Stromal cell of bone marrow (primary cell): ENCODE measurements at regions not wholly inside any gene's neighbourhood (a gene's known extent, or its start where the extent isn't known, plus 50 kb on each side); places are given as distances from the start of the nearest gene placed in this dataset.
"Not testable (repeated sequence)": the region's sequence is repeated elsewhere in the genome, so short reads cannot be mapped to it uniquely, and the experiment has no call there.

Experiments
- DNase-seq: peaks from one replicate; pipeline ENCODE4 v3.0.0-alpha.2; 2012; ENCODE audit warnings: low read depth

DNA sequence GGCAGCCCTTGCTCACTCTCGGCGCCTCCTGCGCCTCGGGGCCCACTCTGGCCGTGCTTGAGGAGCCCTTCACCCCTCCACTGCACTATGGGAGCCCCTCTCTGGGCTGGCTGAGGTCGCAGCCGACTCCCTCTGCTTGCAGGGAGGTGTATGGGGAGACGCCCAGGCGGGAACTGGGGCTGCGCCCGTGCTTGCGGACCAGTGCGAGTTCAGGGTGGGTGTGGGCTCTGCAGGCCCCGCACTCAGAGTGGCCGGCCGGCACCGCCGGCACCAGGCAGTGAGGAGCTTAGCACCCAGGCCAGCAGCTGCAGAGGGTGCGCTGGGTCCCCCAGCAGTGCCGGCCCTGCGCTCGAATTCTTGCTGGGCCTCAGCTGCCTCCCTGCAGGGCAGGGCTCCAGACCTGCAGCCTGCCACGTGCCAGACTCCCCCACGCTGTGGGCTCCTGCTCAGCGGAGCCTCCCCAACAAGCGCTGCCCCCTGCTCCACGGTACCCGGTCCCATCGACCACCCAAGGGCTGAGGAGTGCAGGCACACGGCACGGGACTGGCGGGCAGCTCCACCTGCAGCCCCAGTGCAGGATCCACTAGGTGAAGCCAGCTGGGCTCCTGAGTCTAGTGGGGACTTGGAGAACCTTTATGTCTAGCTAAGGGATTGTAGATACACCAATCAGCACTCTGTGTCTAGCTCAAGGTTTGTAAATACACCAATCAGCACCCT is 54.0 kb upstream of the WWC2 start:
- DNase-seq: not testable (repeated sequence)

DNA sequence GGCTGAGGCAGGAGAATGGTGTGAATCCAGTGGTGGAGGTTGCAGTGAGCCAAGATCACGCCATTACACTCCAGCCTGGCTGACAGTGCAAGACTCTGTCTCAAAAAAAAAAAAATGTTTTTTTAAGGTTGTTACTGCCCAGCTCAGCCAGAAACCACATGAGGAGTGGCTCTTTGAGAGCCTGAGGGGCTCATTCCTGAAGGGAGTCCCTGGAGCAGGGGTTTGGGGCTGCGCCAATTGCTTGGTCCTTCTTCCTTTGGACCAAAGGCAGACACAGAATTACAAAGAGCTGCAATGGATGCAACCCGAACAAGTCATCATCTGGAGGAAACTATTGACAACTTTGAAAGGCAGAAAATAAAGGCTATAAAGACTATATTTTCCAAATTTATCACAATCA is 60.6 kb upstream of the WWC2 start:
- no peak for DNase-seq

DNA sequence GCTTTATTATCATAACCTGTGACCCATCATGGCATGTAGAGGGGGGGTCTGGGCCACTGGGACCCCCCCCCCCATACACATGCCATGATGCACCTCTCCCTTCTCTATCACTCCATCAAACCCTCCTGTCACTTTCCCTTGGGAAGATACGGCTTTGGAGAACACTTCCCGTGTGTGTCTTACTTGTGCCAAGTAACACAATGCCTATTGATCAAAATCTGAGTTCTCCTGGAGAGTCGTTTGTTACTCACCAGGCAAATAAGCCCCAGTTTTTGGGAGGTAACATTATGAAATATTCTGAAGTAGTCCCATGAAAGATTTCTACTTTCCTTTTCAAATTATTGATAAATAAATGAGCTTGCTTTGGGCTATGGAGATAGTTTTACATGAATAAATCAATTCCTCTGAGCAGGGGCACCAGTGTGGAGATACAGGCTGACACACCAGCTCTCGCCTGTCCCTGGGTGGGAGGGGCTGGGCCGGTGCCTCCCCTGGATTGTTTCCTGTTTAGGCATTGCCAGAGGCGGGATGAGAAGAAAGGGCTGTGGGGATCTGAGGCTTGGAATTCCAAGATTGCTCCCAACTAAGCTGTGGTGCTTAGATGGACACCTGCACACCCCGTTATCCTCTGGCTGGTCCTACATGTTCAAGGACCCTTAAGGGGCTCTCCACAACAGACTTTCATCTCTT is 63.2 kb upstream of the WWC2 start:
- DNase-seq: no peak

DNA sequence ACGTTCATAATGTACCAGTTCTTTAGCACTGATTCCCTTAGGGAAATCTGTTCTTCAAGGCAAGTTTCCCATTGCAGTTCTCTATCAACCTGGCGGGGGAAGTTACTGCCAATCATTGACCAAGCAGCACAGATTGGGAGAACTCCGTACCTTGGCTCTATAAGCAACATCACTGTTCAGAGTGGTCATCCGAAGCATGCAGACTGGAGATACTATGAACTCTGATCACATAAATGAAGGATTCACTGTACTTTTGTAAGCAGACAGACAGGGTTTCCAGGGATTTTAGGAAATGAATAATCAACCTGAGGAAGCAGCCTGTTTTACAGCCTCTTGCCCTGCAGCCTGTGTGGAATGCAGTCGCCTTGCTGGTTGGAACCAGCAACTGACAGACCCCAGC is 63.8 kb upstream of the WWC2 start:
- DNase-seq: no peak

DNA sequence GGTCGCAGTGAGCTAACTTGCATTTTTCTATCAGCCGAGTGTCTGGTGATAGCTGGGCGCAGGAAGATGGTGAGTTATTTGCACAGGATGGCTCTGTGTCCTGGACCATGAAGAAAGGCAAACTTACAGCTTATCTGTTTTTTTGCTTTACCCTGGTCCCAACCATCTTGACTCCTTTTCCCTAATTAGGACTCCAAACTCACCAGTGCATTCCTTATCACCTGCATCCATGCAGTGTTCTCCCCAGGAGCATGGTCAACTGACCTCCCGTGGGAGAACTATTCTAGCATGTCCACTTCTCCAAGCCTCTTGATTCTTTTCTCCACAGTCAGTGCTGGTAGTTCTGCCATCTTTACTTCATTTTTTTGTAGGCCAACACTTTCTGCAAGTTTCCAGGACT is 68.2 kb upstream of the WWC2 start:
- no peak for DNase-seq

DNA sequence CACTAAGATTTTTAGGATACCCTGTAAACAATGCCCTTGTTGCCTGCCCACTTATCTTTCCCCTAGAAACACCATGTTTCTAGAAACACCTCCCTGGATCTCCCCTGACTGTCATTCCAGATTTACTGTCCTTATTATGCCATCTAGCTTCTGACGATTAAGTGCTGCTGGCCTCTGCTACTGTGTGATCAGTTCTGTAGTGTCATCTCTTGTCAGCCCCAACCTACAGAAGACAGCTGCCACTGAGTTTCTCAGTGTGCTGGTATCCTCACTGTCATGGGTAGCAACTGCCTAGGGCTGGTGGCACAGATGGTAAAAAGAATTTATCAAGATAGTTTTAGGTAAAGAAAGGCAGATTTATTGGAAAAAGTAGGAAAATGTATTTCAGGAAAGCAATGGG is 68.7 kb upstream of the WWC2 start:
- DNase-seq: no peak

DNA sequence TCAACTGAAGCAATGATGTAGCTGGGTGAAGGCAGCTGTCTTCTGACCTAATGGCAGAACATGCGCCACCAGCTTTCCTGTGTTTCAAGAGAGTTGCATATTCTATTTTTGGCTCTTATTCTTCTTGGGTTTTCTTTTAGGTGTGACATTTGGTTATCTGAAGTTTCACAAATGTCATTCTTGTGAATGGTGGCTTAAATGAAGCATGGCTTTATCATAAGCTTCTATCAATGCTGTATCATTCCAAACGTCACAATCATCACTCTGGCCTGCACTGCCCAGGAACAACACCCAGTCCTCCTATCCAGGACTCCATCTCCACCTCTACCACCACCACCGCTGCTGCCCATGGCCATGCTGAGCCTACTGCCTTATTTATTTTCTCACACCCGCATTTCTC is 69.7 kb upstream of the WWC2 start:
- no peak for DNase-seq

DNA sequence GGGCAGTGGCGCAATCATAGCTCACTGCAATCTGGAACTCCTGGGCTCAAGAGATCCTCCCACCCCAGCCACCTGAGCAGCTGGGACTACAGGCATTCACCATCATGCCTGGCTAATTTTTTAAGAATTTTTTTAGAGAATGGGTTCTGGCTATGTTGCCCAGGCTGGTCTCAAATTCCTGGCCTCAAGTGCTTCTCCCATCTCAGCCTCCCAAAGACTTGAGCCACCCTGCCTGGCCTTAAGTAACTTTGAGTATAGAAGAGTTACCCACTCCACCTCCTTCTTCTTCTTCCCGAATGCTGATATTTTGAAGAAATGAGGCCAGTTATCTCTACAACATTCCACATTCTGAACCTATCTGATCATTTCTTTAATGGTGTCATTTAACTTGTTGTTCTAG is 72.4 kb upstream of the WWC2 start:
- DNase-seq: no peak

DNA sequence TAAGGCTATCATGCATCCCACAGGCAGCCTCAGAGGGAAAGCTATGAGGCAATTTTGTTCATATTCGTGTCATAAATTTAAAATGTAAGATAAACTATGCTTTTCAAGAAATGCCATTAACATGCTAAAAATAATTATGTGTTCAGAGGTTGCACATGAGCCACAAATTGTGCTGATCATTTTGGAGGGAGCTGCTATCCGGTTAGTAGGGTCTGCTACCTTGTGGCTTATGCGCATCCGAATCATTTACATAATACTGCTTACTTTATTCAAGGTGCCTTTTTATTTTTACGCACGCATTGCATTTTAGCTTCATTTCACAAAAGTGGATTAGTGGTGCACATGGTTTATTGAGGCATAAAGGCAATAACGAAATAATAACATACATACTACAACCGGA is 76.4 kb upstream of the WWC2 start:
- DNase-seq: no peak

DNA sequence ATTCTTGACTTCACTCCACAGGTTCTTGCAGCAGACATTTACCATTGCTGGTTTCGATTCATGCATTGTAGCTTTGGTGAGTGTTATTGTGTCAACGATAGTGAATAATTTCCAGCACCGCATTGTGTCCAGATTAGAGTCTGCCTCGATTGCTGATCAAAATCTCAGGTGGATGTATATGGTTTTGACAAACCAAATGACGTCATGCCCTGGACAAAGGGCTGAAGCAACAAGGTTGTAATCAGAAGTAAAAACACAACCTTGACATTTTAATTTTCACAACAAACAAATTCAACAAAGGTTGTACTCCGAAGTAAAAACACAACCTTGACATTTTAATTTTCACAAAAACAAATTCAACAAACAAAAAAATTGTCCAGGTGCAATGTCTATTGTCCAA is 81.1 kb upstream of the WWC2 start:
- no peak for DNase-seq

DNA sequence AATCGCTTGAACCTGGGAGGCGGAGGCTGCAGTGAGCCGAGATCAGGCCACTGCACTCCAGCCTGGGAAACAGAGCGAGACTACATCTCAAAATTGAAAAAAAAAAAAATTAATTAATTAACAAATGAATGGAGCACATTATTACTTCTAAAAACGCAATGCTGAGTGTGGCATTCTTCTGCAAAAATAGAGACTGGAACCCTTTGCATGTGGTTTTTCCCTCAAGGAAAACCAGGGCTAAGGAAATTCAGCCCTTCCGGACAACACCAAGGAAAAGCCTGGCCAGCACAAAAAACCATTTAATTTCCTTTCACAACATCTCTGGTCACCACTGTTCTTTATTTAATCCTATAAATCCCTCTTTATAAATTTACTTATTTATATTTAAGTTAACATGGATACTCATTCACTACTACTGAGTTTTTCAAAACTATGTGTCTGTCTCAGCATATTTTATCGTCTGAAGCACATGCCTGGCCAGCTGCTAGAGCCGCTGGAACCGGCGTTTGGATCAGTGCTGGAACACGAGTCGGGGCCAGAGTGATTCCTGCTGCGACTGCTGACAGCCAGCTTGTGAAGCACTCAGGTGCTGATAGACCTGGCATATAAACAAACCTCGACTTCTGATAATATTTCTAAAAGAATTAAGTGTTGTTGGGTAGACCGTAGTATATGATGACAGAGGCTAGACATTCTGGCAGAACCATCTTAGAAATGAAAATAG is 84.5 kb upstream of the WWC2 start:
- no peak for DNase-seq

DNA sequence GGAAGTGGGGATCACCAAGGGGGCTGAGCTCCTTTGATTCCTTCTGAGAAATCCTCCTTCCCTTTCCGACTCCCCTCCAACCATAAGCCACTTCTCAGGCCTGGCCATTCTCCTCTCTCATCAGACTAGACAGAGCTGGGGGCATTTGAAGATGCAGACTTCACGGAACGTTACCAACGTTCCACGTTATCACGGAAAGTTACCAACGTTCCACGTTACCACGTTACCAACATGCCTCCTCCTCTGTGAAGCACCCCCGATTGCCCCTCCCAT is 85.4 kb upstream of the WWC2 start:
- DNase-seq: no peak

DNA sequence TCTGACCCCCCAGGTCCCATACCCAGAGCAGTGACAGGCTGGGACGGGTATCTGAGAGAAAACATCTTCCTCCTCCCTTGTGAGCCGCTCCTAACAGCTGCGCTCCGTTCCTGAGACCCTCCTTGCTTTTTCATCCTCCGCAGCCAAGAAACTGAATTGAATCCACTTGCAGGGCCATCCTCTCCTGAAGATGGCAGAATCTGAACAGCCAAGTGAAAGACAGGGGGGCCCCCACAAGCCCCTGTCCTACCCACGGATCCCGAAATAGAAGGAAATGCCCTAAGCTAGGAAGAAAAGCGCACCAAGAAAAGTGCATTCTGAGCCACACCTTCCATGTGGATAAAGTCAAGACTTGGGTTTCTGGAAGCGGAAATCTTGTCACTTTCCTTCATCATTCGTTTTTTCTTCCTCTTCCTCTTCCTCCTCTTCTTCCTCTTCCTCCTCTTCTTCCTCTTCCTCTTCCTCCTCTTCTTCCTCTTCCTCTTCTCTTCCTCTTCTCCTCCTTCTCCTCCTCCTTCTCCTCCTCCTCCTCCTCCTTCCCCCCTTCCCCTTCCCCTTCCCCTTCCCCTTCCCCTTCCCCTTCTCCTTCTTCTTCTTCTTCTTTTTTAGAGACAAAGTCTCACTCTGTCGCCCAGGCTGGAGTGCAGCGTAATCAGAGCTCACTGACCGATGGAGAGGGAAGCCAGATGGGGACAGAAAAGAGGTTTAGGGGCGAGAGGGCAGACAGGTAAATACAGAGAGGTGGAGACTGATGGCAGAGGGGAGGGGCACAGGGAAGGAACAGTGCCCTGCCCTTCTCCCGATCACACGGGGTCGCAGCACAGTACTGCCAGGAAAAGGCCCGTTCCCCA is 86.0 kb upstream of the WWC2 start:
- DNase-seq: no peak

DNA sequence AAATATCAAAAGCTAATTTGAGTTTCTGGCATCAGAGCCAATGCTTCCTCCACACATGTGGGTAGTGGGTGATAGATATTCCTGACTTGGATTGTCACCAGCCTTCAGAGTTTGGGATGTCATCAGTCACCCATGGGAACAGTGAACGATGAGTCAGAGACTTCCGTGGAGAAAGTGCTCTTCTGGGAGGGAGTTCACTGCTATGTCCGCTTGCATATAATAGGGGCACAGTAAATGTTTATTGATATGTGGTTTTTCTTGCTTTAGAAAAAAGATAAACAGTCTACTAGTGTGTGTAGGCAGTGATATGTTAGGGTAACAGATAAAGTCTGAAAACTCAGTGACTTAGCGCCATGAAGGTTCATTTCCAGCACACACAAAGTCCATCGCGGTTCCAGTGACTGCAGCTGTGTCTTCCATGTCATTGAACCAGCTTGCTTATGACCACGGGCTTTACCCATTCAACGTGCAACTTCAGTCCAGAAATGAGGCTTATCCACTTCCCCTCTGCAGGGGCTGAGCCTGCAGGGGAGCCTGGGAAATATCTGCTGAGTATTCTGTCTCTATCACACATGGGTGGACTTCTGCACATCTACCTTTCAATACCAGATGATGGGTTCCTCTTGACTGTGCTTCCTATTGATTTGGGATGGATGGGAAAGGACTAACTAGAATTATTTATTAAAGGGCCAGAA is 87.7 kb upstream of the WWC2 start:
- DNase-seq: no peak

DNA sequence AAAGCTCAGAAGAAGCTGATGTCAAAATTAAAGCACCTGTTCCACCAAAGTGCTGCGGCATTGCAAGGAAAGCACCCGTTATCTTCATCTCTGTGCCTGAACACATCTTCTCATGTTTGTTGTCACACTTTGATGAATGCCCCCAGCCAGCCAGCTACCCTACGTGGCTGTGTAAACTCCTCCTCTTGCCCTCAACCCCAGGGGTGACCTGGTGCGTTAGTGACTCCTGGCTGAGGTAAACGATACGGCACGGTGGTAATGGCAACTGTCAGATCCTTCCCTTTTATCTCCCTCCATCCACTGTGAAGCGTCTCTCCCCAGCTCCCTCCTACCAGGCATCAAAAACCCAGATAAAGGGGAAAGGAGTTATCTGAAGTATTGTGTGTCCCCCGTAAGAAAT is 90.6 kb upstream of the WWC2 start:
- no peak for DNase-seq

DNA sequence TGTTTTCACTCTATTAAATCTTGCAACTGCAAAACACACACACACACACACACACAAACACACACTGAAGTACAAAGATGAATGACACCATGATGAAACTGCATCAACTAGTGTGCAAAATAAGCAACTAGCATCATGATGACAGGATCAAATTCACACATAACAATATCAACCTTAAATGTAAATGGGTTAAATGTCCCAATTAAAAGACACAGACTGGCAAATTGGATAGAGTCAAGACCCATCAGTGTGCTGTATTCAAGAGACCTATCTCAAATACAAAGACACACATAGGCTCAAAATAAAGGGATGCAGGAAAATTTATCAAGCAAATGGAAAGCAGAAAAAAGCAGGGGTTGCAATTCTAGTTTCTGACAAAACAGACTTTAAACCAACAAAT is 87.2 kb upstream of the DCTD start:
- DNase-seq: not testable (repeated sequence)

DNA sequence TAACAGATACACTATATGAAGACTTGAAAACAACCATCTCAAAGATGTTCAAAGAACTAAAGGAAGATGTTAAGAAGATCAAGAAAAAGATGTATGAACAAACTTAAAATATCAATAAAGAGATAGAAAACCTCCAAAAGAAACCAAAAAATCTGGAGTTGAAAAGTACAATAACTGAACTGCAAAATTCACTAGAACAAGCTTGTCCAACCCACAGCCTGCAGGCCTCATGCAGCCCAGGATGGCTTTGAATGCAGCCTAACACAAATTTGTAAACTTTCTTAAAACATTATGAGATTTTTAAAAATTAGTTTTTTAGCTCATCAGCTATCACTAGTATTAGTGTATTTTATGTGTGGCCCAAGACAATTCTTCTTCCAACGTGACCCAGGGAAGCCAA is 77.0 kb upstream of the DCTD start:
- DNase-seq: no peak

DNA sequence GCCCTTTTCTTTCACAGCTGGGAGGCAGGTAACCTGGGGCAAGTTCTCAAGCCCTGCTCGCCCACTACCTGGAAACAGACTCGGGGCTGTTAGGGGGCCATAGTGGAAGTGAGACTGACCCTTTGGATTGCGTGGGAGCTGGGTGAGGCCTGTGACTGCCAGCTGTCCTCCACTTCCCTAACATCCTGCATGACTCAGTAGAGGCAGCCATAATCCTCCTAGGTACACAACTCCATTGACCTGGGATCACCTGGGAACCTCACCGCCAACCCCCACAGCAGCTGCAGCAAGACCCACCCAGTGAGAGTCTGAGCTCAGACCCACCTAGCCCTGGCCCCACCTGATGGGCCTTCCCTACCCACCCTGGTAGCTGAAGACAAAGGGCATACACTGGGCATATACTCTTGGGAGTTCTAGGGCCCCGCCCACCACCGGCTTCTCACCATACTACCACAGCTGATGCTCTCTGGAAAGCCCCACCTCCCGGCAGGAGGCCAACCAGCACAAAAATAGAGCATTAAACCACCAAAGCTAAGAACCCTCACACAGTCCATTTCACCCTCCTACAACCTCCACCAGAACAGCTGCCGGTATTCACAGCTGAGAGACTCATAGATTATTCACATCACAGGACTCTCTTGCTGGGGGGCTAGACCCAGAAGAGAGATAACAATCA is 61.1 kb upstream of the DCTD start:
- no peak for DNase-seq

DNA sequence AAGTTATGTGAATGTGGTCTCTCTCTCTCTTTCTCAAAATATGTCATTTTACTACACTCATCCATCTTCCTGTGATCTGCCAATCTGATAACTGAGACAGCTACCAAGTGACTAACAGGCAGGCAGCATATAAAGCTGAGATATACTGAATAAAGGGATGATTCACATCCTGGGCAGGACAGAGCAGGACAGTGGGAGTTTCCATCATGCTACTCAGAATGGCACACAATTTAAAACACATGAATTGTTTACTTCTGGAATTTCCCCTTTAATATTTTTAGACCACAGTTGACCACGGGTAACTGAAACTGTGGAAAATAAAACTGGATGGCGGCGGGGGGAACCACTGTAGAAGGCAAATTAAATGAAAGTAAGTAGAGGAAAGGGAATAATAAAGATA is 58.6 kb upstream of the DCTD start:
- DNase-seq: peak; percentile 67

DNA sequence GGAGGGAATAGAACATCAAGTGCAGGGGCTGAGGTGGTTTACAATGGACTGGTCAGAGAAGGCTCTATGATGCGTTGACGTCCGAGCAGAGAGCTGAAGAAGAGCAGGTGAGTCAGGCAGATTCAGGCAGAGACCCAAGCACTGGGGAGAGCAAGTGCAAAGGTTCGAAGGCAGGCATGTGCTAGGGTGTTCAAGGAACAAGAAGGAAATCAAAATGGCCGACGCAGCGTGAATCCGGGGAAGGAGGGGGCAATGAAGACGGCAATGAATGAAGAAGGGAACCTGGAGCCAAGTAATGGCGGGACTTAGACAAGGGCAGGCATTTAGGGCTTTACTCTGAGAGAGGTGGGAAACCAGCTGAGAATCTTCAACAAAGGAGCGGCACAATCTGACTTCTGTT is 56.8 kb upstream of the DCTD start:
- no peak for DNase-seq

DNA sequence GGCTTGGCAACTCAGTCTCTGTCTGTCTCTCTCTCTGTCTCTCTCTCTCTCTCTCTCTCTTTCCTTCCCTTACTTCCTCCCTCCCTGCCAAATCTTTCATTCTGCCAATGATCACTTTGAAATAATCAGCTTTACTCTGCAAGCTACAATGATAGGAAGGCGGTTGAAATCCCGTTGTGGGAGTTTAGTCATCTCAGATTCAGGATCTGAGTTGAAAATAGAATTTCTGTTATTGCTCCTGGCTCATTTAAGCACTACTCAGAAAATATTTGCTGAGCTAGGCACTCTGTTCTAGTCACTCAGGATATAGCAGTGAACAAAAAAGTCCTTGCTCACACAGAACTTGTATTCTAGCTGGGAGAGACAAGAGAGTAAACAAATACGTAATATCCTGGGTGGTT is 56.3 kb upstream of the DCTD start:
- peak; percentile 73 for DNase-seq

DNA sequence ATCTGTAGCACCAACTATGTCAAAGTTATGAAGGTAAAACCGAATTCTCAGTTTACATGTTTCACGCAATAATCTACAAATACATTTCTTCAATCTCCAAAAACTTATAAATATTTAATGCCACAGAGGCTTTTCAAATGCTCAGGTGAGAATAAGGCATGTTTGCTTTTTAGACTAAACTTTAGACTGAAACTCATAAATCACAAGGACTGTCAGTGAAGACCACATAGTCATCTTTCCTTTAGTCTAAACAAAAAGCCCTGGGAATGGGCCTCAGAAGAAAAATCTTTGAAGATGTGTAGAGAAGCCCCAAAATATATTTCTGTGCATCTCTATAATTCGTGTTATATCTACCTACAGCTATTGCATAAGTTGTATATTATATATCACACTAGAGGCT is 54.5 kb upstream of the DCTD start:
- DNase-seq: no peak
